Mucosa of rectum (tissue), 2 donors: ENCODE measurements at regions not wholly inside any gene's neighbourhood (a gene's known extent, or its start where the extent isn't known, plus 50 kb on each side); places are given as distances from the start of the nearest gene placed in this dataset.

Experiments used
- H3K27ac ChIP-seq, 2 donors: one replicate each; pipeline ENCODE4 v1.7.0; 2013; ENCODE audit warnings: inconsistent platforms in 2 of 2, low read depth in 2 of 2, low read length in 2 of 2
- H3K27me3 ChIP-seq, 2 donors: one replicate each; pipeline ENCODE4 v1.7.0; 2013; ENCODE audit warnings: low read length in 2 of 2; ENCODE audit not compliant: control insufficient read depth in 2 of 2, insufficient read depth in 2 of 2
- H3K36me3 ChIP-seq, 2 donors: one replicate each; pipeline ENCODE4 v1.7.0; 2013; ENCODE audit warnings: low read length in 2 of 2; ENCODE audit not compliant: control insufficient read depth in 2 of 2, insufficient read depth in 2 of 2
- H3K4me1 ChIP-seq, 2 donors: one replicate each; pipeline ENCODE4 v1.7.0; 2013; ENCODE audit warnings: low read length in 2 of 2, mild to moderate bottlenecking in 1 of 2; ENCODE audit not compliant: control insufficient read depth in 2 of 2, insufficient read depth in 2 of 2
- H3K4me3 ChIP-seq, 2 donors: one replicate each; pipeline ENCODE4 v1.7.0; 2013; ENCODE audit warnings: low read length in 2 of 2
- H3K9ac ChIP-seq, 2 donors: one replicate each; pipeline ENCODE4 v1.7.0; 2013; ENCODE audit warnings: low read length in 2 of 2, low read depth in 1 of 2, mild to moderate bottlenecking in 1 of 2
- H3K9me3 ChIP-seq, 2 donors: one replicate each; pipeline ENCODE4 v1.7.0; 2013; ENCODE audit warnings: low read length in 2 of 2; ENCODE audit not compliant: control insufficient read depth in 2 of 2
- donor health status: healthy.
- donor health status: Normal muscosa, but diverticular disease.

GRCh38 chr1:230507236-230507635 is 81.1 kb upstream of the PGBD5 start:
- Histone ChIP-seq H3K27ac (no peak overlapping the region), H3K4me3 (no peak overlapping the region), H3K36me3 (no peaks in the 10 kb centered on the region), H3K9me3 (no peaks in the 10 kb centered on the region), H3K9ac (no peak overlapping the region), H3K27me3 (no peaks in the 10 kb centered on the region), H3K4me1 (no peaks in the 10 kb centered on the region)

- Histone ChIP-seq H3K9me3 (no peaks in the 10 kb centered on the region), H3K36me3 (no peaks in the 10 kb centered on the region), H3K27me3 (no peaks in the 10 kb centered on the region), H3K27ac (no peak overlapping the region), H3K4me3 (no peak overlapping the region), H3K4me1 (no peaks in the 10 kb centered on the region), H3K9ac (no peak overlapping the region)
These were observed 80.3 kb upstream of the PGBD5 start for GRCh38 chr1:230506451-230506850.

- Histone ChIP-seq H3K27me3 (no peaks in the 10 kb centered on the region), H3K9ac (no peak overlapping the region), H3K36me3 (no peaks in the 10 kb centered on the region), H3K4me1 (peaks cover 0 to 3% of the 10 kb centered on the region in 2 donors), H3K9me3 (no peaks in the 10 kb centered on the region), H3K27ac (no peak overlapping the region), H3K4me3 (no peak overlapping the region)
These were observed 78.2 kb upstream of the PGBD5 start for GRCh38 chr1:230504310-230504709.

GRCh38 chr1:230503726-230504125 is 77.6 kb upstream of the PGBD5 start:
- Histone ChIP-seq H3K27ac (no peak overlapping the region), H3K9ac (no peak overlapping the region), H3K4me1 (peaks cover 0 to 8% of the 10 kb centered on the region in 2 donors), H3K27me3 (no peaks in the 10 kb centered on the region), H3K9me3 (no peaks in the 10 kb centered on the region), H3K36me3 (no peaks in the 10 kb centered on the region), H3K4me3 (no peak overlapping the region)

- H3K9me3 ChIP-seq = no peaks in the 10 kb centered on the region
- H3K27me3 ChIP-seq = no peaks in the 10 kb centered on the region
- no peak overlapping the region for H3K4me3 ChIP-seq
- no peaks in the 10 kb centered on the region for H3K36me3 ChIP-seq
- no peak overlapping the region for H3K9ac ChIP-seq
- H3K4me1 ChIP-seq = peaks cover 0 to 10% of the 10 kb centered on the region in 2 donors
- H3K27ac ChIP-seq = no peak overlapping the region
These were observed 76.9 kb upstream of the PGBD5 start for GRCh38 chr1:230502996-230503395.

DNA sequence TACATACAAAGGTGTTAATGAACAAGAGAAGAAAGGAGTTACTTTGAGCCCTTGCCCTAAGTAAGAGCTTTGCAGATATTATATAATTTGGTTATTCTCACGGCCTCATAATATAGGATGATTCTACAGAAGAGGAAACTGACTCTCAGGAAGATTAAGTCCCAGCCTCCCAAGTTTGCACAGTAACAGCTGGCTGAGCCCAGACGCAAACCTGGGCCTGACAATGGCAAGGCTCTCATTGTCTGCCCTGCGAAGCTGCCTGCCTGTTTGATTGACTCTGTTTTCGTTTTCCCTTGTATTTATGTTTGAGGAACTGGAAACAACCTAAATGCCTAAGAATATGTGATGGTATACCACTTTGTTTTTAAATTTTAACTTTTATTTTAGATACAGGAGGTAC is 76.2 kb upstream of the PGBD5 start:
- H3K9ac ChIP-seq = no peak overlapping the region
- no peak overlapping the region for H3K4me3 ChIP-seq
- peaks cover 0 to 1% of the 10 kb centered on the region in 2 donors for H3K27me3 ChIP-seq
- H3K36me3 ChIP-seq = no peaks in the 10 kb centered on the region
- H3K9me3 ChIP-seq = no peaks in the 10 kb centered on the region
- peaks cover 0 to 10% of the 10 kb centered on the region in 2 donors for H3K4me1 ChIP-seq
- no peak overlapping the region for H3K27ac ChIP-seq

DNA sequence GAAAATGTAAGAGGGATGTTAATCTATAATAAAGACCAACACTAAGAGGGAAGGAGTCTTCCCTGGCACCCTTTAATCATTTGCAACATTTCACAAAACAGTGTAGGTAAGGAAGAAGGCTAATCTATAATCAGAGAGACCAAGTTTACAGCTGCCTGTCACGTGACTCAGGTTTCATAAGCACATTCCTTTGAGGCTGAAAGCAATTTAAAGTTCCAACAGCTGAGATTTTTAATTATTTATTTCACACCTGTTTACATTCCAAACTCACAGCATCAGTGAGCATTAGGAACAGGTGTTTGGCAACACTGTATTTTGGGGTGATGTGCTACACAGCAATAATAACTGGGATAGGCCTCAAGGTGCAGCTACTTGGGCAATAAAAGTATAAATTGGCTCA is 75.7 kb upstream of the PGBD5 start:
- Histone ChIP-seq H3K27ac (no peak overlapping the region), H3K27me3 (peaks cover 0 to 2% of the 10 kb centered on the region in 2 donors), H3K36me3 (no peaks in the 10 kb centered on the region), H3K4me3 (no peak overlapping the region), H3K9me3 (no peaks in the 10 kb centered on the region), H3K9ac (no peak overlapping the region), H3K4me1 (peaks cover 0 to 10% of the 10 kb centered on the region in 2 donors)

- H3K4me1 ChIP-seq = peaks cover 0 to 10% of the 10 kb centered on the region in 2 donors
- no peak overlapping the region for H3K4me3 ChIP-seq
- no peaks in the 10 kb centered on the region for H3K9me3 ChIP-seq
- no peak overlapping the region for H3K27ac ChIP-seq
- H3K36me3 ChIP-seq = no peaks in the 10 kb centered on the region
- H3K27me3 ChIP-seq = peaks cover 0 to 2% of the 10 kb centered on the region in 2 donors
- H3K9ac ChIP-seq = no peak overlapping the region
These were observed 75.1 kb upstream of the PGBD5 start for GRCh38 chr1:230501242-230501641.

- Histone ChIP-seq H3K4me3 (no peak overlapping the region), H3K4me1 (peaks cover 0 to 10% of the 10 kb centered on the region in 2 donors), H3K27me3 (peaks cover 0 to 2% of the 10 kb centered on the region in 2 donors), H3K9me3 (no peaks in the 10 kb centered on the region), H3K27ac (no peak overlapping the region), H3K36me3 (no peaks in the 10 kb centered on the region), H3K9ac (no peak overlapping the region)
These were observed 73.9 kb upstream of the PGBD5 start for GRCh38 chr1:230500063-230500462.

DNA sequence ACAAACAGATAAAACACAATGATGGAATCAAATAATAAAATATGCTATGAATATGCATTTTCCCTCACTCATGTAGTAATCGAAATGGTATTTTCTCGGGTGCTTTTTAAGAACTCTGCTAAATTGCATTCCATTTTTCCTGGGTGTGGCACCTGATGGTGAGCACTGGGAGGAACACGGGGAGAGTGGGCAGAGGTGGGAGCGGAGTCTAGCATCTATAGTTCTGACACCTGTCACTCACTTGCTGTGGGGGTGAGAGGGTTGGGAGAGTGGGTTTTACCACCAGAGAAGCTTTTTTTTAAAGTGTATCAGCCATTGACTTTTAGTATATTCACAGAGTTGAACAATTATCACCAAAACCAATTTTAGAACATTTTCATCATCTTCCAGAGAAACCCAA is 73.4 kb upstream of the PGBD5 start:
- Histone ChIP-seq H3K27ac (no peak overlapping the region), H3K27me3 (peaks cover 0 to 5% of the 10 kb centered on the region in 2 donors), H3K9me3 (no peaks in the 10 kb centered on the region), H3K4me3 (no peak overlapping the region), H3K36me3 (no peaks in the 10 kb centered on the region), H3K9ac (no peak overlapping the region), H3K4me1 (peaks cover 0 to 10% of the 10 kb centered on the region in 2 donors)

DNA sequence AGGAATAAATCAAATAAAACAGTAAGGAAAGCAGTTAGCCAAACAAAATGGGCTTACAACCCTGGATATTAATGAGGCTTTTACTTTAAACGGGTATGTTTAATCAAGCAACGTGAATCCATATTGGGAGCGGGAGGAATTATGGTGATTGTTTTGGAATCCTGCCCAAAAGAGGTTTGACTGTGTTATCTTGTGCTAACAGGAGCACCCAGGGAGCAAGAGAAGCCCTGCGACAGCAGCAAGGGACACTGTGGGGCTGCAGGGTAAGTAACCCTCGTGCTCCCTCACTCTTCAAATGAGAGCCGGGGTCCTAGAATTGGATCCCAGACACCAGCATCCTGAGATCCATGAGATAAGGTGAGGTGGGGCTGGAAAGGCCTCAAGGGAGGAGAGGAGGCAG is 72.6 kb upstream of the PGBD5 start:
- H3K4me3 ChIP-seq = no peak overlapping the region
- peaks cover 0 to 5% of the 10 kb centered on the region in 2 donors for H3K27me3 ChIP-seq
- no peaks in the 10 kb centered on the region for H3K9me3 ChIP-seq
- H3K4me1 ChIP-seq = peaks cover 0 to 10% of the 10 kb centered on the region in 2 donors
- no peak overlapping the region for H3K27ac ChIP-seq
- H3K36me3 ChIP-seq = no peaks in the 10 kb centered on the region
- no peak overlapping the region for H3K9ac ChIP-seq
